Sigmoid colon (tissue), 4 donors: ENCODE measurements at regions not wholly inside any gene's neighbourhood (a gene's known extent, or its start where the extent isn't known, plus 50 kb on each side); places are given as distances from the start of the nearest gene placed in this dataset.

ENCODE experiments used
- CTCF ChIP-seq, 4 experiments: fragments of 450-650 bp in 3 of 4; fragments of 200-600 bp in 1 of 4; IDR thresholded peaks; one replicate each; pipeline ENCODE4 v1.5.1; 2016 to 2019; ENCODE audit warnings: antibody characterized with exemption in 4 of 4, mild to moderate bottlenecking in 3 of 4, moderate library complexity in 2 of 4
- EP300 ChIP-seq, 4 donors: sonication (generic); formaldehyde crosslinking; IDR thresholded peaks; one replicate each; pipeline ENCODE4 v1.6.1; 2017; ENCODE audit warnings: antibody characterized with exemption in 4 of 4
- POLR2A ChIP-seq, 2 donors: fragments of 450-650 bp; IDR thresholded peaks; one replicate each; pipeline ENCODE4 v1.6.1; 2016; ENCODE audit warnings: antibody characterized with exemption in 2 of 2, mild to moderate bottlenecking in 2 of 2, moderate library complexity in 2 of 2

DNA sequence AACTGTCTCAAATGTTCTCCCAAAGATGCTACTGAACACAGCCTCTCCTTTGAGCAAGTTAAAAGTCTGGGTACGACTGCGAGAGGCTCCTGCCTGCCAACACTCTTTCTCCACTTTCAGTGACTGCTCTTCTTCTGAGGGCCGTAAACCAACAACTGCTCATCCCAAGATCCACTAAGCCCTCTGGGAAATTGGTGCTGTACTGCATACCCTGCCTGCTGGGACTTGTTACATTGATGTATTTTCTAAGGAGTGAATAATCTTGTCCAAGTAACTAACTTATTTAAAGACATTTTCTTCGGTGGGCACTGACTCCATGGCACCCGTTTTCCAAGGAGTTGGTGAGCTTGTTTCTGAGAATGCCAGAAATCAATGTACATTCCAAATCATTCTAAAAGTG is 87.2 kb downstream of the ZNF280B start:
- no peak for TF ChIP-seq POLR2A (IDR thresholded peaks at IDR 0.05)
- TF ChIP-seq CTCF (IDR thresholded peaks at IDR 0.05): no peak
- no peak for TF ChIP-seq EP300 (IDR thresholded peaks at IDR 0.05)
